Neural progenitor cell (in vitro differentiated cells): ENCODE measurements at regions not wholly inside any gene's neighbourhood (a gene's known extent, or its start where the extent isn't known, plus 50 kb on each side); places are given as distances from the start of the nearest gene placed in this dataset.
A peak's percentile ranks its signal among the peaks of the same experiment; 100 is the strongest.

Source experiments
- DNase-seq: peaks from one replicate; pipeline ENCODE4 v3.0.0-alpha.2; 2016; ENCODE audit warnings: low spot score
- H2AFZ ChIP-seq: fragments of 200-600 bp; sonication (generic); replicated peaks from 2 replicates; pipeline ENCODE4 v1.6.1; 2016; ENCODE audit warnings: antibody characterized with exemption
- H3F3A ChIP-seq: fragments of 200-600 bp; sonication (generic); 2 replicates; pipeline ENCODE4 v1.6.1; 2016; ENCODE audit warnings: antibody characterized with exemption, low read depth
- H3K27ac ChIP-seq: fragments of 200-600 bp; sonication (generic); 2 replicates; pipeline ENCODE4 v1.5.1; 2016; ENCODE audit warnings: mild to moderate bottlenecking
- H3K27me3 ChIP-seq: fragments of 200-600 bp; sonication (generic); 2 replicates; pipeline ENCODE4 v1.6.1; 2016; ENCODE audit warnings: mild to moderate bottlenecking, moderate library complexity
- H3K36me3 ChIP-seq: fragments of 200-600 bp; sonication (generic); 2 replicates; pipeline ENCODE4 v1.5.1; 2016
- H3K4me1 ChIP-seq: fragments of 200-600 bp; sonication (generic); 2 replicates; pipeline ENCODE4 v1.6.1; 2016; ENCODE audit warnings: mixed run types
- H3K4me2 ChIP-seq: fragments of 200-600 bp; sonication (generic); 2 replicates; pipeline ENCODE4 v1.6.1; 2016
- H3K4me3 ChIP-seq: fragments of 200-600 bp; sonication (generic); 2 replicates; pipeline ENCODE4 v1.5.1; 2016
- H3K79me2 ChIP-seq: fragments of 200-600 bp; sonication (generic); 2 replicates; pipeline ENCODE4 v1.6.1; 2016; ENCODE audit warnings: low read depth
- H3K9ac ChIP-seq: fragments of 200-600 bp; sonication (generic); 2 replicates; pipeline ENCODE4 v1.6.1; 2016
- H3K9me3 ChIP-seq: fragments of 200-600 bp; sonication (generic); 2 replicates; pipeline ENCODE4 v1.5.1; 2016; ENCODE audit warnings: low read depth
- H4K20me1 ChIP-seq: fragments of 200-600 bp; sonication (generic); 2 replicates; pipeline ENCODE4 v1.6.1; 2016; ENCODE audit warnings: low read depth
- H3K27ac Mint-ChIP-seq: 3 replicates; pipeline ENCODE4 v1.8.0; 2021; ENCODE audit warnings: mixed read lengths
- H3K27me3 Mint-ChIP-seq: 2 replicates; pipeline ENCODE4 v1.8.0; 2022; ENCODE audit warnings: low read depth, mild to moderate bottlenecking, inconsistent platforms, moderate library complexity, mixed read lengths; ENCODE audit not compliant: insufficient read depth
- H3K36me3 Mint-ChIP-seq: 3 replicates; pipeline ENCODE4 v1.8.0; 2021; ENCODE audit warnings: mixed read lengths
- H3K4me1 Mint-ChIP-seq: 3 replicates; pipeline ENCODE4 v1.8.0; 2021; ENCODE audit warnings: mixed read lengths
- H3K4me3 Mint-ChIP-seq: 3 replicates; pipeline ENCODE4 v1.8.0; 2021; ENCODE audit warnings: mild to moderate bottlenecking, moderate library complexity, mixed read lengths
- H3K9me3 Mint-ChIP-seq: 3 replicates; pipeline ENCODE4 v1.8.0; 2020; ENCODE audit warnings: mixed read lengths
- CTCF ChIP-seq: fragments of 200-600 bp; sonication (generic); IDR thresholded peaks from 2 replicates; pipeline ENCODE4 v1.5.1; 2017; ENCODE audit warnings: antibody characterized with exemption, mild to moderate bottlenecking
- EZH2 ChIP-seq: fragments of 200-600 bp; sonication (generic); IDR thresholded peaks from 2 replicates; pipeline ENCODE4 v1.6.1; 2017; ENCODE audit warnings: antibody characterized with exemption, mild to moderate bottlenecking, moderate library complexity
- EZH2phosphoT487 ChIP-seq: fragments of 200-600 bp; sonication (generic); IDR thresholded peaks from 2 replicates; pipeline ENCODE4 v1.6.1; 2017; ENCODE audit warnings: antibody characterized with exemption

DNA sequence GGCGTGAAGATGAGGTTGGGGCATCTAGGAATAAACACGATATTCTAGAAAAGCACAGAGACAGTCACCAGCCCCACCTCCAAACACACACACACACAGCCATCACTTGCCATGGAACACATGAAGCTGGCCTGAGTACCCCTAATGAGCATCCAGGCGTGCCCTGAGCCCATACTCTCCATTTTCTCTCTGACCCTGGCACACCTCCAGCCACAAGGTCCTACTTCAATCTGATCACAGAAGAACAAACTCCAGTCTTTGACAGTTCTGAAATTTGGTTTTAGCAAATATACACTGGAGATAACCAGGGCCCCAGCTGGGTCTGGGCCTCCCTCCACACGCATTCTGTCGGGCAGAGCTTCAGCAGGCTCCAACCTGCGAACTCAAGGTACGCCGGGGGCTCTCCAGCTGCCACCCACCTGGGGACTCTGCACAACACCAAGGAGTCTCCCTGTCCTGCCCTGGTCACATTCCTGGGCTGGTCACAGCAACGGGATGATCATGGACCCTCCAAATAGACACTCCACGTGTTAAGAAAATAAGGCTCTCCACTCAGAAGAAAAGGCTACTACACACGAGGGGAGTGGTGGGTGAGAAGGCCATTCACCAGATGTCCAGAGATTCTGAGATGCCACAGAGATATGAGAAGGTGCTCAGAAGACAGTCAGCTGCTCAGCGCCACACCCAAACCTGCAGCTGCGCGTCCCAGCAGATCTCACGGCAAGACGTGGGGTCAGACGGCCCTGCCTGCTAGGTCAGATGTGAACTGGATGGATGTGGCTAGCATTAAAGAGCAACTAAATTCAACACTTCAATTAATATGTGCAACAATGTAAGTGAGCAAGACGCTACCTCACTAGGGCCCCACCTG lies 57.0 kb upstream of the PNMA1 start:
- Histone ChIP-seq H3K4me1 (peaks cover 5% of the 10 kb centered on the region), H3K36me3 (no peaks in the 10 kb centered on the region), H3F3A (no peaks in the 10 kb centered on the region), H3K27ac (no peak overlapping the region), H2AFZ (no peak overlapping the region), H3K9ac (no peak overlapping the region), H3K79me2 (no peaks in the 10 kb centered on the region), H3K4me2 (peak overlapping the region; percentile 8), H3K4me3 (no peak overlapping the region), H4K20me1 (peaks cover 8% of the 10 kb centered on the region), H3K9me3 (no peaks in the 10 kb centered on the region), H3K27me3 (peaks cover 90% of the 10 kb centered on the region)
- no peaks in the 10 kb centered on the region for H3K36me3 Mint-ChIP-seq
- peaks cover 54% of the 10 kb centered on the region for H3K4me1 Mint-ChIP-seq
- no peak for DNase-seq
- no peaks in the 10 kb centered on the region for H3K9me3 Mint-ChIP-seq
- H3K4me3 Mint-ChIP-seq: no peak overlapping the region
- no peak overlapping the region for H3K27ac Mint-ChIP-seq
- H3K27me3 Mint-ChIP-seq: peaks cover 12% of the 10 kb centered on the region
- TF ChIP-seq EZH2phosphoT487 (no peak), EZH2 (no peak), CTCF (no peak)

DNA sequence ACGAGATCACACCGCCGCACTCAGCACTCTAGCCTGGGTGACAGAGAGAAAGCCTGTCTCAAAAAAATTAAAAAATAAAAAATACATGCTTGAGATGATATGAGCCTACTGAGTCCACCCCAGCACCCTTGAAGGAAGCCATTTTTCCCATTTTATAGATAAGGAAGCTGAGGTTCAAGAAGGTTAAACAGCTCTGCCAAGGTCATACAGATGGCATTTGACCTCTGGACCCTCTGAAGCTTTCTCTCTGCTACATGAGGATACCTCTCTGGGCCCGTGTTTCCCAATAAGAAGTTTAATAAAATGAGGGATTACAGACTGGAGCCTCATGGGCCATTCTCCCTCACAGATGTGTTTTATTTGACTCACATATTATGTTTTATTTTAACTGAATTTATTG lies 53.9 kb upstream of the PNMA1 start:
- H3K27me3 Mint-ChIP-seq: peaks cover 13% of the 10 kb centered on the region
- Histone ChIP-seq H3K4me1 (peaks cover 5% of the 10 kb centered on the region), H3K9me3 (no peaks in the 10 kb centered on the region), H3K36me3 (no peaks in the 10 kb centered on the region), H4K20me1 (peaks cover 8% of the 10 kb centered on the region), H2AFZ (no peak overlapping the region), H3K4me2 (no peak overlapping the region), H3K79me2 (no peaks in the 10 kb centered on the region), H3K27ac (no peak overlapping the region), H3K4me3 (no peak overlapping the region), H3F3A (no peaks in the 10 kb centered on the region), H3K9ac (no peak overlapping the region), H3K27me3 (peaks cover 90% of the 10 kb centered on the region)
- no peak for DNase-seq
- H3K4me3 Mint-ChIP-seq: no peak overlapping the region
- TF ChIP-seq EZH2 (no peak), EZH2phosphoT487 (no peak), CTCF (no peak)
- peaks cover 44% of the 10 kb centered on the region for H3K4me1 Mint-ChIP-seq
- H3K36me3 Mint-ChIP-seq: no peaks in the 10 kb centered on the region
- no peaks in the 10 kb centered on the region for H3K9me3 Mint-ChIP-seq
- H3K27ac Mint-ChIP-seq: no peak overlapping the region

DNA sequence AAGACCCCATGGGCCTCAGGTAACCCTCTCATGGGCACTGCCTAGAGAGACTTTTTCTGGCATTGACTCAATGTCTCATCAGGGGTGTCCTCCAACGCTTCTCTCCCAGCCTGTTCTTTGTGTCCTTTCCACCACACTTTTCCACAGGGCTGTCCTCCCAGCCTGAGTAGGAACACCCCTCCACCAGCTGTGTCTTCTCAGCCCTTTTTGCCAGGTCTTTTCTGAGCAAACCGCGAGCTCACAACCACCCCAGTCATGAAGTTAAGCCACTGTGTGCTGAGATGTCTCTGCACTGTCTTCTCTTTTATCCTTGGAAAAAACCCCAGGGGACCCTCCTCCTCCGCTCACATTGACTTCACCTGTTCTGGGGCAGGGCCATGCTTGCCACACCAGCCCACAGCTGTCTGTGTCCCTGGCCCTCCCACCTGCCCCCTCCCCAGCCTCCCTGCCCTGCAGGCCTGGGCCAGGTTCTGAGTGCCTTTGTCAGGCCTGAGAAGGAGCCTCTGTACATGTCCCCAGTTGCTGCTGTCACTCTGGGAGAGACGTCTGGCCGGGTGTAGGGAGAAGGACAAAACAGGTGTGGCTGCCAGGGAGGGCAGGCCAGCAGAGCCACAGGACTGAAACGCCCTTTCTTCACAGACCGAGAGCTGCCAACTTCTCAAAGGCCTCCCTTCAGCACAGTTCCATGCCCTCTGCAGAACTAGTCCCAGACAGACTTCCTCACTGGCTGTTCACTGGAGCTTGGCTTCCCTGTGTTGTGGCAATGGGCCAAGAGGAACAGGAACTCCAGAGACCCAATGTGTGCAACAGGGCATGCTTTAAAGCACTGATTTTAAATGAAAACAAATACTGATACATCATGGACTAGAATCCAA lies 50.5 kb upstream of the PNMA1 start:
- H2AFZ ChIP-seq: no peak overlapping the region
- TF ChIP-seq CTCF (no peak), EZH2phosphoT487 (no peak), EZH2 (no peak)
- no peak for DNase-seq
- no peak overlapping the region for H3K4me2 ChIP-seq
- H3K36me3 ChIP-seq: no peaks in the 10 kb centered on the region
- H3F3A ChIP-seq: peaks cover 10% of the 10 kb centered on the region
- no peaks in the 10 kb centered on the region for H3K36me3 Mint-ChIP-seq
- H3K79me2 ChIP-seq: no peaks in the 10 kb centered on the region
- H3K4me3 Mint-ChIP-seq: no peak overlapping the region
- no peak overlapping the region for H3K9ac ChIP-seq
- H3K4me1 ChIP-seq: peaks cover 7% of the 10 kb centered on the region
- H3K4me3 ChIP-seq: no peak overlapping the region
- no peaks in the 10 kb centered on the region for H3K9me3 Mint-ChIP-seq
- H3K27me3 Mint-ChIP-seq: peaks cover 9% of the 10 kb centered on the region
- H3K4me1 Mint-ChIP-seq: peaks cover 41% of the 10 kb centered on the region
- H3K27ac ChIP-seq: no peak overlapping the region
- H3K27me3 ChIP-seq: peaks cover 88% of the 10 kb centered on the region
- no peaks in the 10 kb centered on the region for H3K9me3 ChIP-seq
- H4K20me1 ChIP-seq: peaks cover 7% of the 10 kb centered on the region
- H3K27ac Mint-ChIP-seq: no peak overlapping the region
